ENCODE measurements at regions not wholly inside any gene's neighbourhood (a gene's known extent, or its start where the extent isn't known, plus 50 kb on each side); places are given as distances from the start of the nearest gene placed in this dataset.

DNA sequence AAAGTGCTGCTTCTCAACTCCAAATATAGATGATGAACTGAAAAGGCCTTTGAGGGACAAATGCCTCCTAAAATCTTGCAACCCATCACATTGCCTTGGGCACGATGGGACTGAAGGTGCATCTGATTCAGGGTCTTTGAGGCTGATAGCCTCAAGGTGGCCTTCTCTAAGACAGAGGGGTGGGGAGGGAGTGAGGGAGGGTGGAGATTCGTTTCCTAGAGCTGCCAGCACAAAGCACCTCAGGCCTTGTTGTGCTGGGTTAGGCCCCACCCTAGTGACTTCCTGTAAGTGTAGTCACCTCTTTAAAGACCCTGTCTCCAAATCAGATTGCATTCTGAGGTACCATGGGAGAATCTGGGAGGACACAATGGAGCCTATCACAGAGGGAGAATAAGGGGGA lies 57.1 kb downstream of the BARX1 start:
- TF ChIP-seq CTCF (IDR thresholded peaks at IDR 0.05; ENCODE audit: low read depth, low read length) (no peak), EZH2phosphoT487 (IDR thresholded peaks at IDR 0.05; ENCODE audit: low read depth) (no peak)
